Natural killer cell (primary cell): ENCODE measurements at regions not wholly inside any gene's neighbourhood (a gene's known extent, or its start where the extent isn't known, plus 50 kb on each side); places are given as distances from the start of the nearest gene placed in this dataset.

Experiments used
- ATAC-seq, 3 donors: fragments of 150-1000 bp in 2 of 3; fragments of 200-7000 bp in 1 of 3; cut with Tn5 transposase; 1 replicate in 1 of 3; 2 replicates in 2 of 3; pipeline ENCODE4 v1.10.0; 2021; ENCODE audit warnings: mild to moderate bottlenecking in 2 of 3, moderate library complexity in 2 of 3
- DNase-seq, 2 donors: peaks; one replicate each; pipeline versions ENCODE4 v3.0.0 to v3.0.0-alpha.2; 2013 to 2021; ENCODE audit warnings: mixed read lengths in 1 of 2
- H3K27ac ChIP-seq: one replicate; pipeline ENCODE4 v1.5.1; 2013; ENCODE audit warnings: mild to moderate bottlenecking, low read length
- H3K27me3 ChIP-seq: one replicate; pipeline ENCODE4 v1.6.1; 2013; ENCODE audit warnings: low read length; ENCODE audit not compliant: control insufficient read depth, insufficient read depth
- H3K36me3 ChIP-seq: one replicate; pipeline ENCODE4 v1.6.1; 2013; ENCODE audit warnings: low read length; ENCODE audit not compliant: control insufficient read depth, insufficient read depth
- H3K4me1 ChIP-seq: one replicate; pipeline ENCODE4 v1.6.1; 2013; ENCODE audit warnings: low read length; ENCODE audit not compliant: control insufficient read depth, insufficient read depth
- H3K4me3 ChIP-seq: one replicate; pipeline ENCODE4 v1.5.1; 2013; ENCODE audit warnings: low read length
- H3K9me3 ChIP-seq: one replicate; pipeline ENCODE4 v1.6.1; 2013; ENCODE audit warnings: low read length; ENCODE audit not compliant: control insufficient read depth, insufficient read depth
- H3K27ac Mint-ChIP-seq, 2 donors: one replicate each; pipeline ENCODE4 v1.8.0; 2022; ENCODE audit warnings: mild to moderate bottlenecking in 2 of 2, mixed read lengths in 2 of 2, moderate library complexity in 1 of 2
- H3K27me3 Mint-ChIP-seq, 2 donors: one replicate each; pipeline ENCODE4 v1.8.0; 2022; ENCODE audit warnings: low read depth in 2 of 2, mixed read lengths in 2 of 2
- H3K36me3 Mint-ChIP-seq: one replicate; pipeline ENCODE4 v1.8.0; 2022; ENCODE audit warnings: mixed read lengths
- H3K4me1 Mint-ChIP-seq, 2 donors: one replicate each; pipeline ENCODE4 v1.8.0; 2022; ENCODE audit warnings: mixed read lengths in 2 of 2
- H3K4me3 Mint-ChIP-seq: one replicate; pipeline ENCODE4 v1.8.0; 2022; ENCODE audit warnings: mild to moderate bottlenecking, moderate library complexity, mixed read lengths
- H3K9me3 Mint-ChIP-seq, 2 donors: one replicate each; pipeline ENCODE4 v1.8.0; 2022; ENCODE audit warnings: mixed read lengths in 2 of 2
- CTCF ChIP-seq: fragments of 200-600 bp; IDR thresholded peaks from one replicate; pipeline ENCODE4 v1.8.0; 2022; ENCODE audit warnings: antibody characterized with exemption
- WGBS: methylation state at CpG from one replicate; pipeline ENCODE4 v1.1.7; 2013; ENCODE audit warnings: missing lambda C conversion rate; ENCODE audit not compliant: insufficient coverage; 5-methylcytosine and 5-hydroxymethylcytosine counted together
- intact Hi-C: fragments of 100-400 bp; cut with micrococcal nuclease; formaldehyde crosslinking; loops from one replicate; pipeline ENCODE4 v1.14.2; 2022

DNA sequence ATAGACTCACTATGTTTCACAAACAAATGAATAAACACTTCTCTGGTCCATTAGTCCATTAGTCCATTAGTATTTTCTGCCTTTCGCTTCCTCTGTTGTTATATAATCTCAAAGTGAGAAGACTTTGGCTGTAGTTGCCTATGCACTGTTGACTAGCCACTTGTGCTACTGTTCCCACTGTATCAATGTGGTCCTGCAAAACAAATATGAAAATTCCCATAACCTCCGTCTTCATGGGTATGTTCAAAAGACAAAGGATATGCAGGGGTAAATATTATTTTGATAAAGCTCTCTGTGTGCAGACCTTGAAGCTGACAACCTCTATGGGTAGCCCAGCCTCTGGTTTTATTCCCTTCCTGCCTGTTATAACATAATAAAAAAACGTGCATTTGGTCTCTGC, 77.8 kb downstream of the DIO2 start:
- no peaks in the 10 kb centered on the region for H3K4me1 ChIP-seq

DNA sequence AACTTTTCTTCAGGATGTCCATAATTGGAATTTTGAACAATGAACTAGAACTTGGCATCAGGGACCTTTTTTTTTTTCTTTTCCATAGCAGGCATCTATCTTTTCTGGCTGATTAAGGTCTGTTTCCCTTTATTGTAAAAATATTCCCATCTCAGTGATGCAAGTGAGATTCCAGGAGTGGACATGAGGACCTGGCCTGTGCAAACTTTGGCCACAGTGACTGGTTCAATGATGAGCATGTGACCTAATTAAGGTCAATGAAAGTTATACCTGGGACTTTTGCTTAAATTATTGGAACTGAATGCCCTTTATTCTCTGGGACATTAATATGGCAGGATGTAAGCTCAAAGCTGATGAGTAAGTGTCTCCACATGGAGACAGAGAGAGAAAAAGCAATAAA, 83.8 kb downstream of the DIO2 start:
- Histone ChIP-seq H3K27me3 (no peaks in the 10 kb centered on the region), H3K4me1 (no peaks in the 10 kb centered on the region), H3K36me3 (no peaks in the 10 kb centered on the region), H3K9me3 (peaks cover 7% of the 10 kb centered on the region), H3K27ac (no peak overlapping the region), H3K4me3 (no peak overlapping the region)
- peaks cover 7% of the 10 kb centered on the region for H3K36me3 Mint-ChIP-seq
- intact Hi-C loops: no loop called here
- H3K4me1 Mint-ChIP-seq: no peaks in the 10 kb centered on the region
- H3K27me3 Mint-ChIP-seq: no peaks in the 10 kb centered on the region
- H3K4me3 Mint-ChIP-seq: no peak overlapping the region
- peaks cover 12 to 17% of the 10 kb centered on the region in 2 donors for H3K9me3 Mint-ChIP-seq
- H3K27ac Mint-ChIP-seq: no peak overlapping the region
- DNase-seq (no peak), ATAC-seq (no peak)
- no peak for TF ChIP-seq CTCF

More for the DNA sequence above, 77.8 kb downstream of the DIO2 start:
- WGBS: 65% methylated on average over 3 of the region's 3 CpGs
- no peak for DNase-seq
- Mint-ChIP-seq H3K9me3 (peaks cover 12 to 14% of the 10 kb centered on the region in 2 donors), H3K4me3 (no peak overlapping the region), H3K27me3 (no peaks in the 10 kb centered on the region), H3K4me1 (no peaks in the 10 kb centered on the region), H3K27ac (no peak overlapping the region), H3K36me3 (peaks cover 6% of the 10 kb centered on the region)
- intact Hi-C loops: no loop called here
- ATAC-seq: no peak
- H3K4me3 ChIP-seq: no peak overlapping the region
- TF ChIP-seq CTCF: no peak
- no peak overlapping the region for H3K27ac ChIP-seq
- peaks cover 11% of the 10 kb centered on the region for H3K9me3 ChIP-seq
- H3K36me3 ChIP-seq: no peaks in the 10 kb centered on the region
- no peaks in the 10 kb centered on the region for H3K27me3 ChIP-seq

GRCh38 chr14:80124794-80125193, 86.5 kb downstream of the DIO2 start:
- H3K4me1 Mint-ChIP-seq: no peaks in the 10 kb centered on the region
- Histone ChIP-seq H3K36me3 (no peaks in the 10 kb centered on the region), H3K9me3 (peaks cover 6% of the 10 kb centered on the region), H3K4me1 (no peaks in the 10 kb centered on the region), H3K27ac (no peak overlapping the region), H3K4me3 (no peak overlapping the region), H3K27me3 (no peaks in the 10 kb centered on the region)
- H3K9me3 Mint-ChIP-seq: peaks cover 22 to 25% of the 10 kb centered on the region in 2 donors
- no peak for TF ChIP-seq CTCF
- H3K36me3 Mint-ChIP-seq: peaks cover 7% of the 10 kb centered on the region
- ATAC-seq: no peak
- intact Hi-C loops: no loop called here
- no peak overlapping the region for H3K4me3 Mint-ChIP-seq
- DNase-seq: no peak
- no peaks in the 10 kb centered on the region for H3K27me3 Mint-ChIP-seq
- 77% methylated on average over 1 of the region's 3 CpGs for WGBS
- no peak overlapping the region for H3K27ac Mint-ChIP-seq

DNA sequence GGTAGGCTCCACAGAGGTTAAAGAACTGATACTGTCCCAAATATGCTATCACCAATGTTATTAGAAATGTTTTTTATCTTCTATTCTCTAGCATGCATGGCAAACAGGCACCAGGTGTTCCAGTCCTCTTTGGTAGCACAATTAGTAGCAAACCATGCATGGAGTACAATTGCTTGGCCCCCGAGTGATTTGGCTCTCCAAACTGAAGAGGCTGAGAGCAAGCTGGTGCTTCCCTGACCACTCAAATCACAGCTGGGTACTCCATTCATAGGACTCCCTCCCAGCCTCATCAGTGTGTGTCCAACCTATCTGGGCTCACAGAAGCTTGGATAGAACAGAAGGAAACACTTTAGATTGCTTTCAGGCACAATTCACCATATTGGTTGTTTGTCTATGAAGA, 93.4 kb downstream of the DIO2 start:
- WGBS: 67% methylated on average over 1 of the region's 1 CpG
- no peaks in the 10 kb centered on the region for H3K36me3 ChIP-seq
- H3K9me3 Mint-ChIP-seq: peaks cover 23 to 26% of the 10 kb centered on the region in 2 donors

More for the DNA sequence above, 93.4 kb downstream of the DIO2 start:
- Histone ChIP-seq H3K27me3 (no peaks in the 10 kb centered on the region), H3K4me1 (no peaks in the 10 kb centered on the region), H3K27ac (no peak overlapping the region), H3K9me3 (peaks cover under 1% of the 10 kb centered on the region), H3K4me3 (no peak overlapping the region)
- Mint-ChIP-seq H3K27me3 (no peaks in the 10 kb centered on the region), H3K4me1 (no peaks in the 10 kb centered on the region), H3K4me3 (no peak overlapping the region), H3K27ac (no peak overlapping the region), H3K36me3 (peaks cover 7% of the 10 kb centered on the region)
- ATAC-seq (no peak), DNase-seq (no peak)
- no peak for TF ChIP-seq CTCF
- intact Hi-C loops: no loop called here
